ENCODE measurements at regions not wholly inside any gene's neighbourhood (a gene's known extent, or its start where the extent isn't known, plus 50 kb on each side); places are given as distances from the start of the nearest gene placed in this dataset.
"Not testable (repeated sequence)": the region's sequence is repeated elsewhere in the genome, so short reads cannot be mapped to it uniquely, and the experiment has no call there.

GRCh38 chr6:144955392-144955791, 670.3 kb downstream of the UTRN start:
- DNase-seq (ENCODE audit: low read depth in 2 of 2), result no peak

- no peak for DNase-seq (ENCODE audit: low read depth in 2 of 2)
Measured at GRCh38 chr6:144955859-144956258, 670.7 kb downstream of the UTRN start.

- not testable (repeated sequence) for DNase-seq (ENCODE audit: low read depth in 2 of 2)
Measured at GRCh38 chr6:144956697-144957096, 671.6 kb downstream of the UTRN start.

GRCh38 chr6:144957236-144957937, 672.3 kb downstream of the UTRN start:
- DNase-seq (ENCODE audit: low read depth in 2 of 2), result no peak

- DNase-seq (ENCODE audit: low read depth in 2 of 2), result no peak
Measured at GRCh38 chr6:144969154-144969553, 684.0 kb downstream of the UTRN start.

GRCh38 chr6:144969602-144970272, 684.6 kb downstream of the UTRN start:
- no peak for DNase-seq (ENCODE audit: low read depth in 2 of 2)

- DNase-seq (ENCODE audit: low read depth in 2 of 2), result not testable (repeated sequence)
Measured at GRCh38 chr6:144977250-144977864, 692.2 kb downstream of the UTRN start.

- DNase-seq (ENCODE audit: low read depth in 2 of 2), result no peak
Measured at GRCh38 chr6:144978208-144978607, 693.1 kb downstream of the UTRN start.

- DNase-seq (ENCODE audit: low read depth in 2 of 2), result no peak
Measured at GRCh38 chr6:144986271-144986670, 701.1 kb downstream of the UTRN start.

- DNase-seq (ENCODE audit: low read depth in 2 of 2), result no peak
Measured at GRCh38 chr6:144989319-144990107, 704.4 kb downstream of the UTRN start.

- DNase-seq (ENCODE audit: low read depth in 2 of 2), result no peak
Measured at GRCh38 chr6:144990784-144991183, 705.6 kb downstream of the UTRN start.

GRCh38 chr6:144993870-144994269, 708.7 kb downstream of the UTRN start:
- no peak for DNase-seq (ENCODE audit: low read depth in 2 of 2)

- no peak for DNase-seq (ENCODE audit: low read depth in 2 of 2)
Measured at GRCh38 chr6:144997996-144998395, 712.9 kb downstream of the UTRN start.

- DNase-seq (ENCODE audit: low read depth in 2 of 2), result no peak
Measured at GRCh38 chr6:144999127-144999526, 714.0 kb downstream of the UTRN start.

GRCh38 chr6:145003145-145003544, 718.0 kb downstream of the UTRN start:
- DNase-seq (ENCODE audit: low read depth in 2 of 2), result no peak

GRCh38 chr6:145006914-145007313, 721.8 kb downstream of the UTRN start:
- no peak for DNase-seq (ENCODE audit: low read depth in 2 of 2)

- DNase-seq (ENCODE audit: low read depth in 2 of 2), result no peak
Measured at GRCh38 chr6:145008715-145009114, 723.6 kb downstream of the UTRN start.

- no peak for DNase-seq (ENCODE audit: low read depth in 2 of 2)
Measured at GRCh38 chr6:145009711-145010110, 724.6 kb downstream of the UTRN start.

- DNase-seq (ENCODE audit: low read depth in 2 of 2), result no peak
Measured at GRCh38 chr6:145012039-145012662, 723.2 kb downstream of the EPM2A start.

- no peak for DNase-seq (ENCODE audit: low read depth in 2 of 2)
Measured at GRCh38 chr6:145015739-145016558, 719.4 kb downstream of the EPM2A start.

- no peak for DNase-seq (ENCODE audit: low read depth in 2 of 2)
Measured at GRCh38 chr6:145017051-145017450, 718.3 kb downstream of the EPM2A start.

Data from stimulated activated CD4-positive, alpha-beta T cell treated with anti-CD3 and anti-CD28 coated beads, Interleukin-1b, Interleukin-23, amount 100 ng/mL, for 1 hour (primary cell).